Esophagus muscularis mucosa (tissue), 4 donors: ENCODE measurements at regions not wholly inside any gene's neighbourhood (a gene's known extent, or its start where the extent isn't known, plus 50 kb on each side); places are given as distances from the start of the nearest gene placed in this dataset.
A peak's percentile ranks its signal among the peaks of the same experiment; 100 is the strongest.

Experiments
- DNase-seq: peaks from one replicate; pipeline ENCODE4 v3.0.0-alpha.2; 2017; ENCODE audit errors: extremely low spot score
- H3K27ac ChIP-seq, 4 donors: fragments of 200-600 bp; sonication (generic); replicated peaks in 1 of 4; 1 replicate in 3 of 4; 2 replicates in 1 of 4; pipeline ENCODE4 v1.5.1; 2016 to 2019; ENCODE audit warnings: mild to moderate bottlenecking in 1 of 4
- H3K27me3 ChIP-seq, 4 donors: fragments of 200-600 bp; sonication (generic); one replicate each; pipeline versions ENCODE4 v1.5.1 to v1.6.0; 2016 to 2019
- H3K36me3 ChIP-seq, 4 donors: fragments of 200-600 bp; sonication (generic); one replicate each; pipeline ENCODE4 v1.5.1; 2016 to 2019
- H3K4me1 ChIP-seq, 4 donors: fragments of 200-600 bp; sonication (generic); one replicate each; pipeline ENCODE4 v1.5.1; 2016 to 2019
- H3K4me3 ChIP-seq, 4 donors: fragments of 200-600 bp; sonication (generic); 1 replicate in 2 of 4; 2 replicates in 2 of 4; pipeline ENCODE4 v1.5.1; 2016 to 2019; ENCODE audit warnings: mild to moderate bottlenecking in 4 of 4, moderate library complexity in 1 of 4
- H3K9me3 ChIP-seq, 4 donors: fragments of 200-600 bp; sonication (generic); 1 replicate in 3 of 4; 2 replicates in 1 of 4; pipeline ENCODE4 v1.5.1; 2016 to 2019
- CTCF ChIP-seq, 3 experiments: fragments of 200-600 bp in 2 of 3; fragments of 450-650 bp in 1 of 3; sonication (generic) in 2 of 3; IDR thresholded peaks; one replicate each; pipeline ENCODE4 v1.5.1; 2017 to 2019; ENCODE audit warnings: antibody characterized with exemption in 3 of 3, mild to moderate bottlenecking in 2 of 3, moderate library complexity in 1 of 3
- EP300 ChIP-seq: sonication (generic); formaldehyde crosslinking; IDR thresholded peaks from one replicate; pipeline ENCODE4 v1.6.1; 2017; ENCODE audit warnings: antibody characterized with exemption
- POLR2A ChIP-seq: fragments of 450-650 bp; IDR thresholded peaks from one replicate; pipeline ENCODE4 v1.6.1; 2017; ENCODE audit warnings: antibody characterized with exemption, moderate library complexity, mild to moderate bottlenecking, low read depth
- POLR2AphosphoS5 ChIP-seq, 2 donors: sonication (generic); formaldehyde crosslinking; IDR thresholded peaks; one replicate each; pipeline ENCODE4 v1.6.1; 2017; ENCODE audit warnings: antibody characterized with exemption in 2 of 2
- WGBS: methylation state at CpG from one replicate; pipeline ENCODE4 v1.1.5; 2018; 5-methylcytosine and 5-hydroxymethylcytosine counted together
- intact Hi-C: fragments of 100-400 bp; cut with DNase I; formaldehyde crosslinking; loops from one replicate; pipeline ENCODE4 v1.15.1; 2023

- TF ChIP-seq CTCF (IDR thresholded peaks at IDR 0.05), result peak; percentile 67 to 81 (median 75)
- no peak for TF ChIP-seq POLR2A
- Histone ChIP-seq H3K27ac (peak overlapping the region in 1 of 4 donors; percentile 39), H3K4me1 (peaks cover 0 to 4% (median 0%) of the 10 kb centered on the region in 4 donors), H3K4me3 (no peak overlapping the region), H3K9me3 (peaks cover 0 to 8% (median 0%) of the 10 kb centered on the region in 4 donors), H3K36me3 (no peaks in the 10 kb centered on the region), H3K27me3 (no peaks in the 10 kb centered on the region)
- 19% methylated on average over 5 of the region's 5 CpGs for WGBS
- no peak for DNase-seq
- intact Hi-C loops, result loop anchor here (5.0 kb wide), 1 partner anchor 145 kb away; no protein-coding TSS in a partner anchor
Measured at GRCh38 chrX:109856974-109857373, 123.9 kb upstream of the ACSL4 start.

GRCh38 chrX:109857584-109858228 lies 124.6 kb upstream of the ACSL4 start:
- Histone ChIP-seq H3K36me3 (no peaks in the 10 kb centered on the region), H3K4me1 (peaks cover 0 to 4% (median 0%) of the 10 kb centered on the region in 4 donors), H3K27me3 (no peaks in the 10 kb centered on the region), H3K9me3 (peaks cover 0 to 8% (median 0%) of the 10 kb centered on the region in 4 donors), H3K4me3 (no peak overlapping the region), H3K27ac (peak overlapping the region in 1 of 4 donors; percentile 39)
- DNase-seq, result no peak
- no peak for TF ChIP-seq EP300
- no peak for TF ChIP-seq POLR2AphosphoS5 (IDR thresholded peaks at IDR 0.05)
- no peak for TF ChIP-seq CTCF (IDR thresholded peaks at IDR 0.05)
- no peak for TF ChIP-seq POLR2A
- intact Hi-C loops, result loop anchor here (5.0 kb wide), 1 partner anchor 145 kb away; no protein-coding TSS in a partner anchor
- 63% methylated on average over 4 of the region's 4 CpGs for WGBS

- 79% methylated on average over 5 of the region's 5 CpGs for WGBS
- Histone ChIP-seq H3K9me3 (peaks cover 0 to 8% (median 0%) of the 10 kb centered on the region in 4 donors), H3K4me3 (no peak overlapping the region), H3K27ac (no peak overlapping the region), H3K36me3 (no peaks in the 10 kb centered on the region), H3K4me1 (peaks cover 0 to 4% (median 0%) of the 10 kb centered on the region in 4 donors), H3K27me3 (no peaks in the 10 kb centered on the region)
- intact Hi-C loops, result loop anchor here (5.0 kb wide), 1 partner anchor 146 kb away; no protein-coding TSS in a partner anchor
- TF ChIP-seq POLR2AphosphoS5 (IDR thresholded peaks at IDR 0.05) (no peak), POLR2A (no peak), CTCF (IDR thresholded peaks at IDR 0.05) (no peak), EP300 (no peak)
- no peak for DNase-seq
Measured at GRCh38 chrX:109858602-109859341, 125.7 kb upstream of the ACSL4 start.

- no peak overlapping the region for H3K4me3 ChIP-seq
- no peak for TF ChIP-seq EP300
- no peak for TF ChIP-seq POLR2A
- TF ChIP-seq CTCF (IDR thresholded peaks at IDR 0.05), result no peak
- TF ChIP-seq POLR2AphosphoS5 (IDR thresholded peaks at IDR 0.05), result no peak
- peaks cover 0 to 1% (median 0%) of the 10 kb centered on the region in 4 donors for H3K9me3 ChIP-seq
- 59% methylated on average over 2 of the region's 2 CpGs for WGBS
- DNase-seq, result no peak
- intact Hi-C loops, result loop anchor here (5.0 kb wide), 1 partner anchor 147 kb away; no protein-coding TSS in a partner anchor
- peaks cover 0 to 4% (median 0%) of the 10 kb centered on the region in 4 donors for H3K4me1 ChIP-seq
- no peak overlapping the region for H3K27ac ChIP-seq
- no peaks in the 10 kb centered on the region for H3K27me3 ChIP-seq
- no peaks in the 10 kb centered on the region for H3K36me3 ChIP-seq
Measured at GRCh38 chrX:109859651-109860050, 126.6 kb upstream of the ACSL4 start.
